ENCODE measurements at regions not wholly inside any gene's neighbourhood (a gene's known extent, or its start where the extent isn't known, plus 50 kb on each side); places are given as distances from the start of the nearest gene placed in this dataset.

DNA sequence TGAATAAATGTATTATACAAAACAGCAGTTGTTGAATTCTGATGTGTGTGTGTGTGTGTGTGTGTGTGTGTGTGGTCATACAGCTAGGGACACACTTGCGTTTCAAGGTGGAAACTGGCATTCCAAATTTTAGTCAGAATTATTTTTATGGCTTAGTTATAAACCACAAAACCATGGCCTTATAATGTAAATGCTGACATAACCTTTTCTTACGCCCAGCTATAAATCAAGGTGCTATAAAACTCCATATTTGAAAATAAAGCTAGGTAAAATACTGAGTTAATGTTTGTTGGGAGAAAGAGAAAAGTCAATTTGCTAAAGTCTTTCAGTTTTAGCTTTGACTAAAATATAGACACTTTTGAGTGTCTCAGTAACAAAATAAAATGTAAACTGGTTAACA lies 345.1 kb upstream of the NR3C2 start:
- TF ChIP-seq POLR2A (IDR thresholded peaks at IDR 0.05; ENCODE audit: low read depth, low read length) (no peak), SPI1 (IDR thresholded peaks at IDR 0.05; ENCODE audit: low read depth, low read length) (no peak), POLR2AphosphoS5 (IDR thresholded peaks at IDR 0.05; ENCODE audit: low read depth, low read length) (no peak), PAX5 (IDR thresholded peaks at IDR 0.05; ENCODE audit: insufficient read depth, low read length, severe bottlenecking) (no peak), POU2F2 (IDR thresholded peaks at IDR 0.05; ENCODE audit: low read depth, low read length) (no peak), TAF1 (IDR thresholded peaks at IDR 0.05; ENCODE audit: low read depth, low read length) (no peak)
- DNase-seq (ENCODE audit: insufficient read length, low spot score) (no peak), FAIRE-seq (no peak)

GRCh38 chr4:148786699-148787098 lies 344.5 kb upstream of the NR3C2 start:
- TF ChIP-seq SPI1 (IDR thresholded peaks at IDR 0.05; ENCODE audit: low read depth, low read length) (no peak), PAX5 (IDR thresholded peaks at IDR 0.05; ENCODE audit: insufficient read depth, low read length, severe bottlenecking) (no peak), POLR2A (IDR thresholded peaks at IDR 0.05; ENCODE audit: low read depth, low read length) (no peak), POLR2AphosphoS5 (IDR thresholded peaks at IDR 0.05; ENCODE audit: low read depth, low read length) (no peak), POU2F2 (IDR thresholded peaks at IDR 0.05; ENCODE audit: low read depth, low read length) (no peak), TAF1 (IDR thresholded peaks at IDR 0.05; ENCODE audit: low read depth, low read length) (no peak)
- no peak for DNase-seq (ENCODE audit: insufficient read length, low spot score)
- FAIRE-seq, result no peak

DNA sequence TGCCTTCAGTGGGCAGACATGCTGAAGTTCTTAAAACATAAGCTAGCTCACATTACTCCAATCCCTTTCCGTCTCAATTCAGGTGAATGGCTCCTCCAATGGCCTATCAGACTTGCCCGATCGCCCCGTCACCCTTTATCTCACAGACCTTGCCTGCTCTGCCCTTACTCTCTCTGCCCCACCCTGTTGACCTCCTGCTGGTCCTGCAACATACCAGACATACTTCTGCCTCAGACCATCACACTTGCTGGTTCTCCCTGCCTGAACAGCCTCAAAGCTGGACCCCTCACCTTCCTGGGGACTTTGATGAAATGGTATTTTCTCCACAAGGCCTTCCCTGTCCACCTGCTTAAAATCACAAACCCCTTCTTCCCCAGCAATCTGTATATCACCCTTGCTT lies 340.1 kb upstream of the NR3C2 start:
- no peak for TF ChIP-seq POLR2AphosphoS5 (IDR thresholded peaks at IDR 0.05; ENCODE audit: low read depth, low read length)
- no peak for TF ChIP-seq POLR2A (IDR thresholded peaks at IDR 0.05; ENCODE audit: low read depth, low read length)
- no peak for TF ChIP-seq TAF1 (IDR thresholded peaks at IDR 0.05; ENCODE audit: low read depth, low read length)
- TF ChIP-seq POU2F2 (IDR thresholded peaks at IDR 0.05; ENCODE audit: low read depth, low read length), result no peak
- no peak for TF ChIP-seq SPI1 (IDR thresholded peaks at IDR 0.05; ENCODE audit: low read depth, low read length)
- TF ChIP-seq PAX5 (IDR thresholded peaks at IDR 0.05; ENCODE audit: insufficient read depth, low read length, severe bottlenecking), result no peak
- FAIRE-seq, result no peak

DNA sequence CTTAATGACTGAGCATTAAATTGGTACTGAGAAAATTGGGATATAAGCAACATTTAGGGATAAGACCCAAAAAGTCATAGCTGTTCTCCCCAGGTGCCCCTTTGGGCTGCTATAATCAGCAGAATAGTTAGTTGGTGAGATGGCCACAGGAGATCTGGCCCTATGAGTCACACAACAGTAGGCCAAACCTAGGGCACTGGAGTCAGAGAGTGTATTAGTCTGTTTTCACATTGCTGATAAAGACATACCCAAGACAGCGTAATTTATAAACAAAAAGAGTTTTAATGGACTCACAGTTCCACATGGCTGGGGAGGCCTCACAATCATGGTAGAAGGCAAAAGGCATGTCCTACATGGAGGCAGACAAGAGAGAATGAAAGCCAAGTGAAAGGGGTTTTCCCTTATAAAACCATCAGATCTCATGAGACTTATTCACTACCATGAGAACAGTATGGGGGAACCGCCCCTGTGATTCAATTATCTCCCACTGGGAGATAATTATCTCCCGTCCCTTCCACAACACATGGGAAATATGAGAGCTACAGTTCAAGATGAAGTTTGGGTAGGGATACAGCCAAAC lies 338.3 kb upstream of the NR3C2 start:
- FAIRE-seq, result no peak
- no peak for DNase-seq (ENCODE audit: insufficient read length, low spot score)
- no peak for TF ChIP-seq TAF1 (IDR thresholded peaks at IDR 0.05; ENCODE audit: low read depth, low read length)
- no peak for TF ChIP-seq PAX5 (IDR thresholded peaks at IDR 0.05; ENCODE audit: insufficient read depth, low read length, severe bottlenecking)
- no peak for TF ChIP-seq POLR2AphosphoS5 (IDR thresholded peaks at IDR 0.05; ENCODE audit: low read depth, low read length)
- no peak for TF ChIP-seq POLR2A (IDR thresholded peaks at IDR 0.05; ENCODE audit: low read depth, low read length)
- no peak for TF ChIP-seq POU2F2 (IDR thresholded peaks at IDR 0.05; ENCODE audit: low read depth, low read length)

More for the DNA sequence above, 340.1 kb upstream of the NR3C2 start:
- no peak for DNase-seq (ENCODE audit: insufficient read length, low spot score)

DNA sequence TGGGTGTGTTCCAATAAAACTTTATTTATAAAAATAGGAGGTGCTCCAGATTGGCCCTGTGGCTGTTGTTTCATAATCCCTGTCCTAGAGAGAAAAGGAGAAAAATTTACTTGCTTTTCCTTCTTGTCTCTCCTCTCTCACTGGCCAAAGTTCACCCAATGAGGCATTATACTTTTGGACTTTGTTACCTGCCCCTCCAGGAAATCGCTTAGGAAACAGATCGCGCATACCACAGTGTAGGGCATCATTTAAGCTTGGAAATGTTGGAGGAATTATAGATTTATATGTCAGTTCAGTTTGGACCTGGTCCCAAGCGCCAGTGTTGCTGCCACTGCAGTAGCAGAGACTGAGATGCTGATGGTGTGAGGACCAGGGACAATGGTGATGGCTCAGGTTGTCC lies 337.6 kb upstream of the NR3C2 start:
- FAIRE-seq (no peak), DNase-seq (ENCODE audit: insufficient read length, low spot score) (no peak)
- TF ChIP-seq SPI1 (IDR thresholded peaks at IDR 0.05; ENCODE audit: low read depth, low read length), result no peak
- TF ChIP-seq PAX5 (IDR thresholded peaks at IDR 0.05; ENCODE audit: insufficient read depth, low read length, severe bottlenecking), result no peak
- no peak for TF ChIP-seq TAF1 (IDR thresholded peaks at IDR 0.05; ENCODE audit: low read depth, low read length)

GRCh38 chr4:148778980-148779675 lies 336.9 kb upstream of the NR3C2 start:
- TF ChIP-seq POLR2A (IDR thresholded peaks at IDR 0.05; ENCODE audit: low read depth, low read length) (no peak), PAX5 (IDR thresholded peaks at IDR 0.05; ENCODE audit: insufficient read depth, low read length, severe bottlenecking) (no peak), SPI1 (IDR thresholded peaks at IDR 0.05; ENCODE audit: low read depth, low read length) (no peak), POLR2AphosphoS5 (IDR thresholded peaks at IDR 0.05; ENCODE audit: low read depth, low read length) (no peak)
- no peak for FAIRE-seq
- no peak for DNase-seq (ENCODE audit: insufficient read length, low spot score)

DNA sequence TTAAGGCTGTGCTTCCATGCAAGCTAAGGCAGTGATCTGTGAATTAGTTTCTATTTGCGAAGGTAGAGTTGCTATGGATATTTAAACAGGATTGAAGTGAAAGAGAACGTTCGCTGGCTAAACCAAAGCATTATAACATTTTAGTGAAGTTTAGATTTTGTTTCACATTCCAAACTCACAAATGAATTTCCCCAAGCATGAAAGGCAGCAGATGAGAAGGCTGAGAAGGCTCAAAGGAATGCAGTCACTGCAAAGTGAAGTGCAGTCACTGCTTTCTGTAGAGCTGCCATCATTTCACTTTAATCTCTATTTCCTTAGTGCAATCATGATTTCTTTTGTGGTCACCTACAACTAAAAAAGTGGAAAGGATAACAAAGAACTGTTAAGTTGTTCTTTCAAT lies 334.7 kb upstream of the NR3C2 start:
- DNase-seq (ENCODE audit: insufficient read length, low spot score) (no peak), FAIRE-seq (no peak)
- TF ChIP-seq POLR2AphosphoS5 (IDR thresholded peaks at IDR 0.05; ENCODE audit: low read depth, low read length) (no peak), POLR2A (IDR thresholded peaks at IDR 0.05; ENCODE audit: low read depth, low read length) (no peak), POU2F2 (IDR thresholded peaks at IDR 0.05; ENCODE audit: low read depth, low read length) (no peak), SPI1 (IDR thresholded peaks at IDR 0.05; ENCODE audit: low read depth, low read length) (no peak), TAF1 (IDR thresholded peaks at IDR 0.05; ENCODE audit: low read depth, low read length) (no peak), PAX5 (IDR thresholded peaks at IDR 0.05; ENCODE audit: insufficient read depth, low read length, severe bottlenecking) (no peak)

- no peak for DNase-seq (ENCODE audit: insufficient read length, low spot score)
- TF ChIP-seq TAF1 (IDR thresholded peaks at IDR 0.05; ENCODE audit: low read depth, low read length) (no peak), PAX5 (IDR thresholded peaks at IDR 0.05; ENCODE audit: insufficient read depth, low read length, severe bottlenecking) (no peak), POLR2AphosphoS5 (IDR thresholded peaks at IDR 0.05; ENCODE audit: low read depth, low read length) (no peak), POU2F2 (IDR thresholded peaks at IDR 0.05; ENCODE audit: low read depth, low read length) (no peak), POLR2A (IDR thresholded peaks at IDR 0.05; ENCODE audit: low read depth, low read length) (no peak), SPI1 (IDR thresholded peaks at IDR 0.05; ENCODE audit: low read depth, low read length) (no peak)
- no peak for FAIRE-seq
Measured at GRCh38 chr4:148774134-148774533, 331.9 kb upstream of the NR3C2 start.

DNA sequence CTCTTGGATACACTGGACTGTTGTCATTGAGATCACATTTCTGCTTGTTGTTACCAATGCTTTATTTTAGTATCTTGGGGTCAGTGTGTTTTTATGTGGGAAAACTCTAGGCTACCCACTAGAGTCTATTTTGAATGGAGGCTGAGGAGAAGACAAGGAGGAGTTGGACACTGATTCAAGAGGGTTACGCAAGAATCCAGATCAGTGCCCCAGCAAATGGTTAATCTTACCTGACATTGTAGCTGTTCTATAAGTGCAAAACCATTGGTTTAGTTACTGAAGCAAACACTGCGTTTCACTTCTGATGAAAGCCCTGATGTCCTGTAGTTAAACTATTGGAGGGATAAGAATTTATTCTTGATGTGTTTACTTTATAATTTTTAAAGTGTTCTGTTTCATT lies 331.1 kb upstream of the NR3C2 start:
- TF ChIP-seq PAX5 (IDR thresholded peaks at IDR 0.05; ENCODE audit: insufficient read depth, low read length, severe bottlenecking), result no peak
- no peak for TF ChIP-seq TAF1 (IDR thresholded peaks at IDR 0.05; ENCODE audit: low read depth, low read length)
- TF ChIP-seq POLR2A (IDR thresholded peaks at IDR 0.05; ENCODE audit: low read depth, low read length), result no peak
- no peak for FAIRE-seq
- no peak for DNase-seq (ENCODE audit: insufficient read length, low spot score)

DNA sequence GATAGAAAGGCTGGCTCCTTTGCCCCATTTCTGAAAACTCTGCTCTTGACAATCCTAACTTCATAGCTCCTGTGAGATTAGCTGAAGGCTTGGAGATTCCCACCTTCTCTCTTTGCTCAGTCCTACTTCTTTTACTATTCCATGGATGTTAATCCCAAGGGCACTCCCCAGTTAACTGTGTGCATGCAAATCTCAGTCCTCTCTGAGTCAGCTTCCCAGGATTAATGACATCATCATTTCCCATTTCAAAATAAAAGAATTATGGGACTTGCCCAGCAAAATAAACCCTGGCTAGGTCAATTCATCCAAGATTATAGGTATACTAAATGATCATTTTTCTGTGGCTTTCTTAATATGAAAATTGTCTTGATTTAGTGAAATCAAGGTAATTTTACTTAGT lies 328.6 kb upstream of the NR3C2 start:
- no peak for DNase-seq (ENCODE audit: insufficient read length, low spot score)
- TF ChIP-seq PAX5 (IDR thresholded peaks at IDR 0.05; ENCODE audit: insufficient read depth, low read length, severe bottlenecking) (no peak), POLR2A (IDR thresholded peaks at IDR 0.05; ENCODE audit: low read depth, low read length) (no peak), POLR2AphosphoS5 (IDR thresholded peaks at IDR 0.05; ENCODE audit: low read depth, low read length) (no peak), SPI1 (IDR thresholded peaks at IDR 0.05; ENCODE audit: low read depth, low read length) (no peak), POU2F2 (IDR thresholded peaks at IDR 0.05; ENCODE audit: low read depth, low read length) (no peak), TAF1 (IDR thresholded peaks at IDR 0.05; ENCODE audit: low read depth, low read length) (no peak)
- FAIRE-seq, result no peak
